Muscle layer of colon (tissue), 2 donors: ENCODE measurements at regions not wholly inside any gene's neighbourhood (a gene's known extent, or its start where the extent isn't known, plus 50 kb on each side); places are given as distances from the start of the nearest gene placed in this dataset.

Experiments used
- H3K27ac ChIP-seq: one replicate; pipeline ENCODE4 v1.7.0; 2013; ENCODE audit warnings: low read depth, mild to moderate bottlenecking, low read length, moderate library complexity
- H3K27me3 ChIP-seq, 2 donors: one replicate each; pipeline ENCODE4 v1.7.0; 2013; ENCODE audit warnings: low read length in 2 of 2, mild to moderate bottlenecking in 2 of 2; ENCODE audit not compliant: insufficient read depth in 2 of 2, control insufficient read depth in 1 of 2
- H3K36me3 ChIP-seq: one replicate; pipeline ENCODE4 v1.7.0; 2013; ENCODE audit warnings: mild to moderate bottlenecking, low read length; ENCODE audit not compliant: insufficient read depth
- H3K4me1 ChIP-seq: one replicate; pipeline ENCODE4 v1.7.0; 2013; ENCODE audit warnings: mild to moderate bottlenecking, low read length; ENCODE audit not compliant: insufficient read depth
- H3K4me3 ChIP-seq, 2 donors: one replicate each; pipeline ENCODE4 v1.7.0; 2013; ENCODE audit warnings: low read length in 2 of 2, low read depth in 1 of 2, mild to moderate bottlenecking in 1 of 2, moderate library complexity in 1 of 2
- H3K9ac ChIP-seq: one replicate; pipeline ENCODE4 v1.7.0; 2013; ENCODE audit warnings: low read length
- H3K9me3 ChIP-seq: one replicate; pipeline ENCODE4 v1.7.0; 2013; ENCODE audit warnings: mild to moderate bottlenecking, low read length
- donor health status: abdominal sarcoma.
- donor health status: Adenocarcinoma of cecum.

DNA sequence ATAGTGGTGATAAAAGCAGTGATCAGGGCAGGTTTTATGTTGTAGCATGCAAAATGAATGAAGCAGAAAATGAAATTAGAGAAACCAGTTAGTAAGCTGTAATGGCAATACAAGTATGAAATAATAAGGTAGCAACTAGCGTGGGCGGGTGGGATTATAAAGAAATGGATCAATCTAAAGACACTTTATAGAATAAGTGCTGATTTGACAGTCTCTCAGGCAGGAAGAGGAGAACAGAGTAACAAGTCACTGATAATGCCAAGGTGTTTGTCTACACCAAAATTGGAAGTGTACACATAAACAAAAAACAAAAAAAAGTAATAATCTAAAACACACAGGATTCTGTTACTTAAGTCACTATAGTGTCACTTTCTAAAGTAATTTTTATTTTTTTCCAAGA is 51.0 kb upstream of the PCBP1 start:
- H3K9me3 ChIP-seq, result no peaks in the 10 kb centered on the region
- H3K4me3 ChIP-seq, result no peak overlapping the region
- no peaks in the 10 kb centered on the region for H3K27me3 ChIP-seq
- no peak overlapping the region for H3K27ac ChIP-seq
- no peaks in the 10 kb centered on the region for H3K36me3 ChIP-seq
- peaks cover 16% of the 10 kb centered on the region for H3K4me1 ChIP-seq
- H3K9ac ChIP-seq, result no peak overlapping the region

DNA sequence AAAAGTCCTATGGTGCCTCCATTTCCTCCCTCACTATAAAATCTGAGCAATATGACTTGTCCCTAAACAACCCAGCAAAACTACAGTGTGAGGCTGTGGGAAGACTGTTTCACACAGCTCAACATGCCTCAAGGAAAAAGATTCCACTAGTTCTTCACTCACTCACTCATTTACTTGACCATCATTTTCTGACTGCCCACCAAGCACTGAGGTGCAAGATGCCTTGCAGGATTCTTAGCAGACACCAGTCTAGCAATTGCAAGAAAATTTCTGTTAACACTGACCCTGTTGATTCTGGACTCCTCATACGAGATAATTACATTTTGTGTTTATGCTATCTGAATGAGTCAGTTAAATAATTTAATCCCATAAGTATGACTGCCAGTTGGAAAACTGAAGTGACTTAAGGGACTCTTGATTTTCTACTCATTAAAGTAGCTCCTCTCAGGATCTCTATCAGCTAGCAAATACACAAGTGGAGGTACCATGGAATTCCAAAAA is 51.9 kb upstream of the PCBP1 start:
- Histone ChIP-seq H3K27ac (no peak overlapping the region), H3K9me3 (no peaks in the 10 kb centered on the region), H3K27me3 (no peaks in the 10 kb centered on the region), H3K36me3 (no peaks in the 10 kb centered on the region), H3K4me3 (no peak overlapping the region), H3K9ac (no peak overlapping the region), H3K4me1 (peaks cover 24% of the 10 kb centered on the region)

DNA sequence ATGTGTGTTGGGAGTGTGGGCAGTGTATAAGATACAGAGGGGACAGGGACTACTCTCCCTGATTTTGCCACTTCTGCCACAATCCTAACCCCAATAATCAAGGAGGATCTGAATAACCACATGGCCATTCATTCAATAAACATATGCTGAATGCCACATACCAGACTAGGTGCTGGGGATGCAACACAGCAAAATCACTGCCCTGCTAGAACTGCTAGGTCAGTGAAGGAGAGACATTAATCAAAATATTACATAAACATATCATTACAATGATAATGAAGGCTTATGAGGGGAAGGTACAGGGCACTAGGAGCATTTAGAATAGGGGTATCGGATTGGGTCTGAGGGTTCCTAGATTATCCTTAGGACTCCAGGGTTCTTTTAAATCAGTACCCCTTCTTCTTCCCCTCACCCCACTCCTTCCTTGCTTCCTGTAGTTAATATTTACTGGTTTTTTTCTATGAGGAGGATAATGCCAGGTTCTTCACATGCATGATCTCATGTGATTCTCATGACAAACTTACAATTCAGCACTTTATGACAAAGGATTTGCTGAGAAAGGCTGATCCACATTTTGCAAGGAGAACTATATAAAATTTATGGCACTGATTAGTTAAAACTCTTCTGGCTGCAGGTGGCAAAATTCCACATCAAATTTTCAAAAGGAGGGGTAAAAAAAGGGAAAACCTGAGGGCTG is 56.4 kb upstream of the PCBP1 start:
- Histone ChIP-seq H3K9me3 (no peaks in the 10 kb centered on the region), H3K9ac (no peak overlapping the region), H3K27ac (peak overlapping the region; percentile 55)

DNA sequence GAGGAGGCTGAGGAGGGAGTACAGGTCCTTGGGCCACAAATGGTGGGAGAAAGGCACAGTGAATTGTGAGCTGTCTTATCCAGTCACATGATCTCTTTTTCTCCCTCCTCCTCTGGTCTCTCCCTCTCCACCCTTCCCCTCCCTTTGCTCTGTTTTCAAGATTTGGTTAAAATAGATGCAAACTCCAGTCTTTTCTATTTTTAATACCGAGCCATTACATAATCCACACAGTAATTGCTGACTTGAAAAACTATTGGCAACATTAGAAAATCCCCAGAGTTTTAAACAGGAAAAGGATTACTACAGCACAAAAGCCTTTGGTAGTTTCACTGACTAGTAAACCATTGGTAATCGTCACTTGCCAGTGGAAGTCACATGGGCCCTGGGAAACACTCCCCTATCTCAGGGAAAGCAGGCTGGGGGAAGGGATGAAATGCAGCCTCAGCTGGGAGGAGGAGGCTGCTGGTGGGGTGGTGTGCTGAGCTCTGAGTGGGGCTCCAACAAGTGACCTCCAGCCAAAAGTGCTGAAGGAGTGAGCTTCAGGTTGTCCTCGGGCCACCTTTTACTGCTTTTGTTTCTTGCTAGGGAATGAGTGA is 57.4 kb upstream of the PCBP1 start:
- H3K27me3 ChIP-seq, result no peaks in the 10 kb centered on the region
- no peaks in the 10 kb centered on the region for H3K9me3 ChIP-seq
- H3K4me1 ChIP-seq, result peaks cover 27% of the 10 kb centered on the region
- no peaks in the 10 kb centered on the region for H3K36me3 ChIP-seq
- H3K4me3 ChIP-seq, result no peak overlapping the region
- peak overlapping the region; percentile 55 for H3K27ac ChIP-seq
- H3K9ac ChIP-seq, result no peak overlapping the region

More for the DNA sequence above, 56.4 kb upstream of the PCBP1 start:
- H3K4me1 ChIP-seq, result peaks cover 37% of the 10 kb centered on the region
- no peak overlapping the region for H3K4me3 ChIP-seq
- no peaks in the 10 kb centered on the region for H3K36me3 ChIP-seq
- H3K27me3 ChIP-seq, result no peaks in the 10 kb centered on the region

DNA sequence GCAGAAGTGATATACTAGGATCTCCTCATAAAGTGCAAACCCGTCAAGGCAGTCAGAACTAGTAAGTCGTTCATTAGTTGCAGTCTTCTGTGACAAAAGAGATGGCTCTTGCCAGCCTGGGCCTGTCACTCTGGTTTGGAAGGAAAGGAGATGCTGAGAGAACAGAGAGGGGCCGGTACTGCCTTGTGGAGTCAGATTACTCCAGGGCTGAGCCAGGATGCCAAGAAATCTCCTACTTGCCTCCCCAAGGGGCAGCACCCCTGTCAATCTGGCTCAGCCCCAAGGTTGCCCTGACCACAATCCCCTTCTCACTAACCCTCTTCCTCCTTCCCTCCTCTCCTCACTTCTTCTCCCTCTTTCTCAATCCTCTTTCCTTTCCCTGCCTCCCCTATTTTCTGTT is 62.9 kb upstream of the ASPRV1 start:
- H3K36me3 ChIP-seq, result no peaks in the 10 kb centered on the region
- no peaks in the 10 kb centered on the region for H3K27me3 ChIP-seq
- no peak overlapping the region for H3K4me3 ChIP-seq
- H3K27ac ChIP-seq, result no peak overlapping the region
- H3K4me1 ChIP-seq, result peaks cover 6% of the 10 kb centered on the region
- no peaks in the 10 kb centered on the region for H3K9me3 ChIP-seq
- no peak overlapping the region for H3K9ac ChIP-seq

DNA sequence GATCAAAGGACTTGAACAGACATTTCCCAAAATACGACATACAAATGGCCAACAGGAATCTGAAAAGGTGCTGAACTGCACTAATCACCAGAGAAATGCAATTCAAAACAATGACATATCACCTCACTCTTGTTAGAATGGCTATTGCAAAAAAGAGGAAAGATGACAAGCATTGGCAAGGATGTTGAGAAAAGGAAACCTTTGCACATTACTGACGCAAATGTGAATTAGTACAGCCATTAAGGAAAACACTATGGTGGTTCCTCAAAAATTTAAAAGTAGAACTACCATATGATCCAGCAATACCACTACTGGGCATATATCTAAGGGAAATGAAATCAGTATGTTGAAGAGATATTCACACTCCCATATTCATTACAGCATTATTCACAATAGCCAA is 57.7 kb upstream of the ASPRV1 start:
- no peaks in the 10 kb centered on the region for H3K27me3 ChIP-seq
- H3K36me3 ChIP-seq, result no peaks in the 10 kb centered on the region
- no peak overlapping the region for H3K27ac ChIP-seq
- no peak overlapping the region for H3K4me3 ChIP-seq
- no peak overlapping the region for H3K9ac ChIP-seq
- no peaks in the 10 kb centered on the region for H3K4me1 ChIP-seq
- no peaks in the 10 kb centered on the region for H3K9me3 ChIP-seq

DNA sequence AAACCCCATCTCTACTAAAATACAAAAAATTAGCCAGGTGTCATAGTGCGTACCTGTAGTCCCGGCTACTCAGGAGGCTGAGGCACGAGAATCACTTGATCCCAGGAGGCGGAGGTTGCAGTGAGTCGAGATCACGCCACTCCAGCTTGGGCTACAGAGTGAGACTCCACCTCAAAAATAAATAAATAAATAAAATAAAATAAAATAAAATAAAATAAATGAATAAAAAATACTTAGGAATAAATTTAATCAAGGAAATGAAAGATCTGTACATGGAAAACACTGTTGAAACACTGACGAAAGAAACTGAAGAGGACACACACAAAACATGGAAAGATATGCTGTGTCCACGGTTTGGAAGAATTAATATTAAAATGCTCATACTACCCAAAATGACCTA is 56.5 kb upstream of the ASPRV1 start:
- Histone ChIP-seq H3K9ac (no peak overlapping the region), H3K4me3 (no peak overlapping the region), H3K27ac (no peak overlapping the region), H3K4me1 (no peaks in the 10 kb centered on the region), H3K9me3 (no peaks in the 10 kb centered on the region), H3K27me3 (no peaks in the 10 kb centered on the region), H3K36me3 (no peaks in the 10 kb centered on the region)

DNA sequence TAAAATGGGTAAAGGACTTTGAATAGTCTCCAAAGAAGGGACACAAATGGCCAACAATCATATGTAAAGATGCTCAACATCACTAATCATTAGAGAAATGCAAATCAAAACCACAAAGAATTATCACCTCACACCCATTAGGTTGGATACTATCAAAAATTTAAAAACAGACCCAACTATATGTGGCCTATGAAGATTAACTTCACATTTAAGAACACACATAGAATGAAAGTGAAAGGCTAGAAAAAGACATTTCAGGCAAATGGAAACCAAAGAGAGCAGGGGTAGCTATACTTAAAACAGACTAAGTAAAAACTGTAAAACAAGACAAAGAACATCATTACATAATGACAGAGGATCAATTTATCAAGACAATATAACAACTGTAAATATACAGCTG is 53.5 kb upstream of the ASPRV1 start:
- no peak overlapping the region for H3K4me3 ChIP-seq
- no peaks in the 10 kb centered on the region for H3K36me3 ChIP-seq
- H3K27ac ChIP-seq, result no peak overlapping the region
- no peaks in the 10 kb centered on the region for H3K27me3 ChIP-seq
- H3K4me1 ChIP-seq, result no peaks in the 10 kb centered on the region
- no peaks in the 10 kb centered on the region for H3K9me3 ChIP-seq
- H3K9ac ChIP-seq, result no peak overlapping the region

DNA sequence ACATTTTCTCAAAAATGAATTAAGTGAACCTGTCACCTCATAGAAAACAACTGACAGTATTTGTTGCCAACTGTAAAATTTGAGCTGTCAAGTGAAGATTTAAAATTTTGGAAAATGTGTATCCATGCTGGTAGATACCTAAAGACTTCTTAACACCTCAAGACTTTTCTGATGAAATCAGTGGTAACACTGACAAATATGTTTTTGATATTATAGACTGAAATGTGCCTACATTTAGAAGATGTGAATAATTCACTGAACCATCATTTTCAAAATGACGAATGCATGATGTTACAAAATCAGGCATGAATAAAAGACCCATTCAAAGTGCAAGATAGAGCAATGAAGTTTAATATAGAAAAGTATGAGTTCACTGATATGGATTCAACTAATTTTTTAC is 51.5 kb upstream of the ASPRV1 start:
- H3K9ac ChIP-seq, result no peak overlapping the region

DNA sequence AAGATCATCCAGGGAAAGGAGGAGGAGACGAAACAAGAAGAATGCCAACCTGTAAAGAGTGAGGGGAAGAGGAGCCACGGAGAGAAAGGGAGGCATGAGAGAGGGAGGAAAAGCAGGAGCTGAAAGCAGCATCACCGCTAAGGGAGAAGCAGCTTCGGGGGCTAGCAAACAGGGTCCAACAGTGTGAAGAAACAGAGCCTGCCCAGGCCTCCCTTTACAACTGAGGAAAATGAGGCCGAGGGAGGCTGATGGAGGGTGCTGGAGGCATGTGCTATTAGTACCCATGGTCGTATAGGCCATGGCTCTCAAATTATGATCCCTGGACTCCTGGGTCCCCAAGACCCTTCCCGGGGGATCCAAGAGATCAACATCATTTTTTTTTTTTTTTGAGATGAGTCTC is 50.4 kb upstream of the ASPRV1 start:
- H3K36me3 ChIP-seq, result no peaks in the 10 kb centered on the region
- no peaks in the 10 kb centered on the region for H3K27me3 ChIP-seq
- no peaks in the 10 kb centered on the region for H3K4me1 ChIP-seq
- no peak overlapping the region for H3K27ac ChIP-seq
- H3K9ac ChIP-seq, result no peak overlapping the region
- no peaks in the 10 kb centered on the region for H3K9me3 ChIP-seq
- H3K4me3 ChIP-seq, result no peak overlapping the region

More for the DNA sequence above, 51.5 kb upstream of the ASPRV1 start:
- no peaks in the 10 kb centered on the region for H3K9me3 ChIP-seq
- H3K36me3 ChIP-seq, result no peaks in the 10 kb centered on the region
- H3K4me1 ChIP-seq, result no peaks in the 10 kb centered on the region
- H3K4me3 ChIP-seq, result no peak overlapping the region
- no peak overlapping the region for H3K27ac ChIP-seq
- no peaks in the 10 kb centered on the region for H3K27me3 ChIP-seq

DNA sequence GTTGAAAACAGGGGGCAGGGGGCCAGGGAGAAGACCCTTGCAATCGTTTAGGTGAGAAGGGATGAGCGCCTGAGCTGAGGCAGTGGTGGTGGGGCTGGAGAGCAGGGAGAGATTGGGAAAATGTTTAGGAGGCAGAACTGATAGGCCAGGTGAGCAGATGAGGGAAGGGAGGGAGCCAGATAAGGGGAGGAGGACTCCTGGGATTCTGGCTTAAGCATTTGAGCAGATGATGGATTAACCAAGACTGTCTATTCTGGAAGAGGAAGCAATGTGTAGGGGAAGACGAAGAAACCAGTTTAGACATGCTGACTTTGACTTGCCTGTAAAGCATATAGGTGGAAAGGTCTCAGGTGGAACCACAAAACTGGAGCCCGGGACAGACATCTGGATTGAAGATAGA is 49.9 kb upstream of the ASPRV1 start:
- H3K27ac ChIP-seq, result no peak overlapping the region
- no peaks in the 10 kb centered on the region for H3K4me1 ChIP-seq
- no peak overlapping the region for H3K9ac ChIP-seq
- H3K27me3 ChIP-seq, result no peaks in the 10 kb centered on the region
- H3K4me3 ChIP-seq, result no peak overlapping the region
- no peaks in the 10 kb centered on the region for H3K36me3 ChIP-seq
- no peaks in the 10 kb centered on the region for H3K9me3 ChIP-seq
